T-helper 1 cell (primary cell): ENCODE measurements at regions not wholly inside any gene's neighbourhood (a gene's known extent, or its start where the extent isn't known, plus 50 kb on each side); places are given as distances from the start of the nearest gene placed in this dataset.
"Not testable (repeated sequence)": the region's sequence is repeated elsewhere in the genome, so short reads cannot be mapped to it uniquely, and the experiment has no call there.

Experiments
- DNase-seq, 5 donors: peaks; one replicate each; pipeline ENCODE4 v3.0.0-alpha.2; 2012 to 2020

GRCh38 chr3:71934520-71935270 is 149.7 kb upstream of the PROK2 start:
- no peak for DNase-seq

DNA sequence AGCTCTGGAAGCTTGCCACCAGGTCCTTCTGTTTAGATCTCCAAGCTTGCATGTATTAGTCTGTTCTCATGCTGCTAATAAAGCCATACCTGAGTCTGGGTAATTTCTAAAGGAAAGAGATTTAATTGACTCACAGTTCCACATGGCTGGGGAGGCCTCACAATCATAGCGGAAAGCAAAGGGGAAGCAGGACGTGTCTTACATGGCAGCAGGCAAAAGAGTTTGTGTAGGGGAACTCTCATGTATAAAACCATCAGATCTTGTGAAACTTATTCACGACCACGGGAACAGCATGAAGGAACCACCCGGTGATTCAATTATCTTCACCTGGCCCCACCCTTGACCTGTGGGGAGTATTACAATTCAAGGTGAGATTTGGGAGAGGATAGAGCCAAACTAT is 147.0 kb upstream of the PROK2 start:
- DNase-seq: no peak

DNA sequence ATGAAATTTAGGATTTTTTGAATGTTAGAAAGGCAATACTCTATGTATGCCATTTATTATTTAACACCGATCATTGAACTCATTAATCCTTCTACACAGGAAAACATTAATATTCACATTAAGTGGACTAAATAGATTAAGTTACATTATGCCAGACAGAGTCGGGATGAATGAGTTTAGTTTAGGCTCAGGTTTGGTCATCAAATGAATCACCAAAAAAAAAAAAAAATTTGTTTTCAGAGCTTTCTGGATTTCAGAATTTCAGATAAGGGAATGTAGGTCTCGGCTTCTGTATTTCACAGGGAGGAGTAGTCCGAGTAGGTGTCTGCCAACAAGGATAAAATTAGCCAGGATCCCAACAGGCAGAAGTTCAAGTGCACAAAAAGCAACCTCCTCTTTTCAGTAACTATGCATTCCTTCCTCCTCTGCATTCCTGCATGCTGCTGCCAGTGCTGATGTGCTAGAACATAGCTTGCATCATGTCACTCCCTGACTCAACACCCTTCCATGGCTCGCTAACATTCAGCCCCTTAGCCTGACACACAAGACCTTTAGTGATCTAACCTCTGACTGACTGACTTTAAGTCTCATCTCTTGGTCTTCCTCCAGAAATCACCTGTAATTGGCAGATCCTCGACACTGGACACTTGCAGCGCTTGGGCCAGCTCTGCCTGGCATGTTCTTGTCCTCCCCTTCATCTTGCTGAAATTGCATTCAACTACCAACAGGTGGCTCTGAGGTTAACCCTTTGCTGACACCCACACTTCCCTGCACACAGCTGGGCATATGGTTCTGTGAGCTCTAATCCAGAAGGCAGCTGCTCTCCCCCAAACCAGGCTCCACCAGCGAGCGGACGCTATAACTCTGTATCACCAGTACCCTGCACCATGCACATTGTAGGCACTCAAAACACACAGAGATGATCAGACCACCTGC is 145.4 kb upstream of the PROK2 start:
- peak in 1 of 5 donors; percentile 27 for DNase-seq

GRCh38 chr3:71928212-71928611 is 143.3 kb upstream of the PROK2 start:
- DNase-seq: no peak

- no peak for DNase-seq
These were observed 142.6 kb upstream of the PROK2 start for GRCh38 chr3:71927505-71928066.

- DNase-seq: no peak
These were observed 141.7 kb upstream of the PROK2 start for GRCh38 chr3:71926616-71927015.

GRCh38 chr3:71926262-71926600 is 141.3 kb upstream of the PROK2 start:
- peak in 2 of 5 donors; percentile 8 to 34 for DNase-seq

DNA sequence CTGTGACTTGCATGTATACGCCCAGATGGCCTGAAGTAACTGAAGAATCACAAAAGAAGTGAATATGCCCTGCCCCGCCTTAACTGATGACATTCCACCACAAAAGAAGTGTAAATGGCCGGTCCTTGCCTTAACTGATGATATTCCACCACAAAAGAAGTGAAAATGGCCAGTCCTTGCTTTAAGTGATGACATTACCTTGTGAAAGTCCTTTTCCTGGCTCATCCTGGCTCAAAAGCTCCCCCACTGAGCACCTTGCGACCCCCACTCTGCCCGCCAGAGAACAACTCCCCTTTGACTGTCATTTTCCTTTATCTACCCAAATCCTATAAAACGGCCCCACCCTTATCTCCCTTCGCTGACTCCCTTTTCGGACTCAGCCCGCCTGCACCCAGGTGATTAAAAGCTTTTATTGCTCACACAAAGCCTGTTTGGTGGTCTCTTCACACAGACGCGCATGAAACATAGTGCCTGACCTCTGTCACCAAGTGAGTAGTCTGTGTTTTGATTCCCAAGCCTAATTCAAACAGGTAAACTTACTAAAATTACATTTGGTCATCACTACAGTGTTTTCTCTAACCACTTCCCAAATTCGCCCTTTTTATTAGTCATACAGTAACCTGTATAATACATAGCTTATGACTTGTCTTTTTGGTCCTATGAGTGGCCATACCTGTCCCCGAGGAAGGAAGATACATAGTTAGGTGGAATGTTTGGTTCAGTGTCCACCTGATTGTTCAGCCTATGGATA is 140.7 kb upstream of the PROK2 start:
- DNase-seq: not testable (repeated sequence)

GRCh38 chr3:71924721-71925120 is 139.8 kb upstream of the PROK2 start:
- DNase-seq: no peak

- no peak for DNase-seq
These were observed 136.1 kb upstream of the PROK2 start for GRCh38 chr3:71921036-71921435.

GRCh38 chr3:71919572-71919971 is 134.6 kb upstream of the PROK2 start:
- no peak for DNase-seq

GRCh38 chr3:71917545-71917944 is 132.6 kb upstream of the PROK2 start:
- DNase-seq: no peak

DNA sequence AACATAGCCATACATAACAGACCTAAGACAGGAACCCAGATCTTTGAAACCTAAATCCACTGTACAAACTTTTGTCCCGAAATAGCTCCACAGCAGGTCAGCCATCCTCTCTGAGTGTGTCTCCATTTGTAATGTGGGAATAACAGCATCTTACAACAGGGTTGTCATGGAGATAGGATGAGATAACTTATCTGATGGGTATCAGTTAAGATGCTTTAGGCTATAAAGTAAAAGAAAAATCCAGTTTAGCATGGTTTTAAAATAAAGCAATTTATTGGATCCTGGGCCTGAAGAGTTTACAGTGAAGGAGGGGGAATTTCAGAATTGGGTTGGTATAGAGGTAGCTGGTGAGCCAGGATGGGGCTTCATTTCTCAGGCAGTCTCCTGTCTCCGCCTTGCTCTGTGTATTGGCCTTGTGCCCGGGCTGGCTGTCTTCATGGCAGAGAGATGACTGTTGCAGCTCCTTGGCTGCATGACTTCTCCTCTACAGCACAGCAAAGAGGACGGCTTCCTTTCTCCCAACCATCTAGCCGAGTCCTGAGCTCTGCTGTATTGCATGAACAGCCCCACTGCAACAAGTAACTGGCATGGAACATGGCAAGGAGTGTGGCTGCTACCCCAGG is 131.9 kb upstream of the PROK2 start:
- no peak for DNase-seq

DNA sequence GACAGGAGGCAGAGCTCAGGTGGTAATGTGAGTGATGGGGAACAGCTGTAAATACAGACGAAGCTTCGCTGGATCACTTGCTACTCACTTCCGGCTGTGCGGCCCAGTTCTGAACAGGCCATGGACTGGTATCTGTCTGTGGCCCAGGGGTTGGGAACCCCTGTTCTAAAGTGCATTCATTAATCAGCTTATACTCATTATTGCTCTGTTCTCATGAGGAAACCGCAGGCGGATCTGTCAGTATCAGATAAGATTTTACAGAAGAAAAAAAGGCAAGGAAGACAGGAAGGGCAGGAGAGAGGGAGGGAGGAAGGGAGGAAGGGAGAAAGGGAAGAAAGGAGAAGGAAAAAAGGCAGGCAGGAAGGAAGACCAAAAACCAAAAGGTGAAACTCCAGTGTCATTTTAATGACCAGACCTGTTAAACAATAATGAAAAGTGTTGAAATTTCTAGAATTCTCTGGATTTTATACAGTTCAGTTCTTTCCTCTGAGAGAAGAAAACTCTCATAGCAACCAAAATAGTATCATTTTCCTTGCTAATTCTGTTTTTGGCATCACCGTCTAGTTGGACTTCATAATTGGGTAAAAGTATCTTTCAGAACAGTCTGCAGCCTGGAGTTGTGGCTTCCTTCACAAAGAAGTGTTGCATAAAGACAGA is 128.0 kb upstream of the PROK2 start:
- DNase-seq: no peak

- no peak for DNase-seq
These were observed 125.2 kb upstream of the PROK2 start for GRCh38 chr3:71910108-71910507.

DNA sequence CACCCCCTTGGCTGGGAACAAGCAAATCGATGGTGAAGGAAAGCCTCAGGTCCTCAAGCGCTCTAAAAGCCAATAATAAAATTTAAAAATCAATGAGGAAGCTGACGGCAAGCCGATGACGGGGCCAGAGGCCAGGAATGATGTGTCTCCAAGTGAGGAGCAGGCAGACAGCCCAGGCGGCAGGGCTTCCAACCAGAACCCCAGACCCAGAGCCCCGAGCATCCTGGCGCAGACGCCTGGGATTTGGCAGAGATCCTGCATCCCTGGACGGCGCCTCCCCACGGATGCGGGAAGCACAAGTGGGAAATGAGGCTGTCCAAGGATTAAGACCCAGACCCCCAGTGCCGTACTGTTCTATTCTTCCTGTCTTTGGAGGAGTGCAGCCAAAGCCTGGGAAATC is 123.0 kb upstream of the PROK2 start:
- DNase-seq: no peak

GRCh38 chr3:71906976-71907375 is 122.0 kb upstream of the PROK2 start:
- no peak for DNase-seq

GRCh38 chr3:71905426-71905825 is 120.5 kb upstream of the PROK2 start:
- no peak for DNase-seq

DNA sequence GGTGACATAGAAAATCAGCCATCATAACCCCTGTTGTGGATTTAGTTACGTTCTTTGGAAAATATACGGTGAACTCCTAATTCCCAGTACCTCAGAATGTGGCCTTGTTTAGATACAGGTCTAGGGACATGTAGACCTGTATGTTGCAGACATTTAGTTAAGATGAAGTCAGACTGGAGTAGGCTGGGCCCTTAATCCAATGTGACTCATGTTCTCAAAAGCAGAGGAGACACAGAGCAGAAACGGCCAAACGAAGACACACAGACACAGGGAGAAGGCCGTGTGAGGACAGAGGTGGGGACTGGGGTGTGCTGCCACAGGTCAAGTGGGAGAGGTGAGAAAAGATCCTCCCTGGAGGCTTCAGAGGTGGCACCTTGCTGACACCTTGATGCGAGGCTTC is 119.0 kb upstream of the PROK2 start:
- DNase-seq: no peak

DNA sequence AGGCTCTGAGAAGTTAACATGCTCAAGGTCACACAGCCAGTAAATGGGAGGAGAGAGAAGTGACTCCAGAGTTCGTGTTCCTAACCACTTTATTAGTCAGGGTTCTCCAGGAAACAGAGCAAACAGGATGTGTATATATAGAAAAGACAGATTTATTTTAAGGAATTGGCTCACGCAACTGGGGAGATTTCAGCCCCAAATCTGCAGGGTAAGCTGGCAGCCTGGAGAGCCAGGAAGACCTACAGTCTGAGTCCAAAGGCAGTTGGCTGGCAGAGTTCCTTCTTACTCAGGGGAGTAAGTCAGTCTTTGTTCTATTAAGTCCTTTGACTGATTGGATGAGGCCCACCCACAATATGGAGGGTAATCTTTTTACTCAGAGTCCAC is 118.2 kb upstream of the PROK2 start:
- DNase-seq: no peak

DNA sequence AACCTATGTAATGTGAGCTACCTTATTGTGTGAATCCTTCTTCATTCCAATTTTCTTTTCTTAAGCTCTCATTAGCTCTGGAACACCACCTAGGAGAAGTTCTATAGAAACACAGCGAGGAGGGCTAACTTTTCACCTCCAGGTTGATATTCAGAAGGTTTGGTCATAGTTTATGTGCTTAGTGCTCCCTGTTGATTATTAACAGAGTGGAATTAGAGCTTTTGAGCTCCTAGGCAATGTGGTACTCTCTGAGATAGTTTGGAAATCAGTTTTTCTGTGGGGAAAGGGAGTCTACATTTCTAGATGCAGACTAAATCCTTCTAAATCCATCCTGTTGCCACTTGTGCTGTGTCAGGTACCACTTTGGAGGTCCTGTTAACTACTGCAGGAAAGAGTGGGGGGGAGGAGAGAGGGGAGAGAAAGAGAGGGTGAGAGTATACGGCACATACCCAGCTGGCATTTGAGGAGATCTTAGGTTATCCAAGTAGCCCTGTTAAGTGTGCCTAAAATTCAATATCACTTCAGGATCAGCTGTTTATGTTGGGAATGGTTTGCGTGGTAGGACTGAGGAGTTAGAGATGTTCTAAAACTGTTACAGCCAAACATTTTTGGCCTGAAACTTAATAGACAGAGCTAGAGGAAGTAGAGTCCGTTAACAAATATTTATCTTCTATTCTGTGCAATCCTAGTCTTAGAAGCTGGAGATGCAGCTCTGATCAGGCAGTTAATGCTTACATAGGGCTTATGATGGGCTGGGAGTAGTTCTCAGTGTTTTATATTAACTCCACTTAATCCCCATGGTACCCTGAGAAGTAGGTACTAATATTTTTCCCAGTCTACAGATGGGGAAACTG is 117.5 kb upstream of the PROK2 start:
- DNase-seq: no peak
